Tibial nerve (tissue), 4 donors: ENCODE measurements at regions not wholly inside any gene's neighbourhood (a gene's known extent, or its start where the extent isn't known, plus 50 kb on each side); places are given as distances from the start of the nearest gene placed in this dataset.

ENCODE experiments used
- DNase-seq, 2 donors: peaks; one replicate each; pipeline ENCODE4 v3.0.0-alpha.2; 2019; ENCODE audit warnings: low spot score in 2 of 2
- H3K27ac ChIP-seq, 4 donors: fragments of 200-600 bp; sonication (generic) in 3 of 4; one replicate each; pipeline ENCODE4 v1.5.1; 2017 to 2019; ENCODE audit warnings: mild to moderate bottlenecking in 1 of 4
- H3K27me3 ChIP-seq, 2 donors: fragments of 200-600 bp; sonication (generic) in 1 of 2; one replicate each; pipeline versions ENCODE4 v1.5.1 to v1.6.0; 2017 to 2019
- H3K36me3 ChIP-seq, 3 donors: fragments of 200-600 bp; sonication (generic); one replicate each; pipeline ENCODE4 v1.5.1; 2018 to 2019
- H3K4me1 ChIP-seq, 4 donors: fragments of 200-600 bp; sonication (generic) in 3 of 4; one replicate each; pipeline ENCODE4 v1.5.1; 2017 to 2019
- H3K4me3 ChIP-seq, 4 donors: fragments of 200-600 bp; sonication (generic) in 3 of 4; one replicate each; pipeline ENCODE4 v1.5.1; 2017 to 2019; ENCODE audit warnings: mild to moderate bottlenecking in 1 of 4, moderate library complexity in 1 of 4
- H3K9me3 ChIP-seq, 4 donors: fragments of 200-600 bp; sonication (generic) in 3 of 4; one replicate each; pipeline ENCODE4 v1.5.1; 2017 to 2019
- EP300 ChIP-seq, 2 donors: sonication (generic); formaldehyde crosslinking; IDR thresholded peaks; one replicate each; pipeline ENCODE4 v1.6.1; 2017; ENCODE audit warnings: antibody characterized with exemption in 2 of 2, mild to moderate bottlenecking in 1 of 2
- POLR2A ChIP-seq, 2 donors: fragments of 450-650 bp; IDR thresholded peaks; one replicate each; pipeline ENCODE4 v1.6.1; 2017; ENCODE audit warnings: antibody characterized with exemption in 2 of 2, mild to moderate bottlenecking in 2 of 2, moderate library complexity in 2 of 2
- WGBS, 2 donors: methylation state at CpG; one replicate each; pipeline ENCODE4 v1.1.5; 2018; 5-methylcytosine and 5-hydroxymethylcytosine counted together
- TF ChIP-seq, protein P1 (sequence below), 5 experiments: fragments of 200-600 bp in 3 of 5; fragments of 450-650 bp in 2 of 5; sonication (generic) in 3 of 5; IDR thresholded peaks; one replicate each; pipeline ENCODE4 v1.5.1; 2016 to 2019; ENCODE audit warnings: antibody characterized with exemption in 5 of 5, mild to moderate bottlenecking in 3 of 5, moderate library complexity in 2 of 5

DNA sequence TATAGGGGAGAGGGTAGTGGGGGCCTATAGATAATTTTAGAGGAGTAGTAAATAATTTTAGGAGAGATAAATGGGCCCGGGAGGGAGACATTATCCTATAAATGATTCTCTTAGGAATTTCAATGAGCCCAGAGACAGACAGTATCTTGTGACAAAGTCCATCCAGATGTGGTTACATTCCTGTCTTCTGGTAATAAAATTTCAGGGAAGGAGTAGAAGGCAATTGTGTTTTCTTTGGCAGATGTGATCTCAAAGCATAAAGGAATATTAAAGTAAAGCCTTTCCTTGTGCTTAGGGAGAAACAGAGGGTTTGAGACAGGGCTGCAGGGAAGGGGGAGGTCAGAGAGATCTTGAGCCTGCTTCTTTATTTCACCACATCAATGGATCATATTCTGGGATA, 979.8 kb upstream of the GJE1 start:
- H3K27me3 ChIP-seq: no peaks in the 10 kb centered on the region
- H3K27ac ChIP-seq: peak overlapping the region in 1 of 4 donors; percentile 11
- no peaks in the 10 kb centered on the region for H3K36me3 ChIP-seq
- 29 to 35% methylated on average over 1 of the region's 1 CpG for WGBS, 2 donors
- H3K4me1 ChIP-seq: peaks cover 0 to 8% (median 0%) of the 10 kb centered on the region in 4 donors
- H3K9me3 ChIP-seq: peaks cover 0 to 2% (median 0%) of the 10 kb centered on the region in 4 donors
- TF ChIP-seq, protein P1, sequence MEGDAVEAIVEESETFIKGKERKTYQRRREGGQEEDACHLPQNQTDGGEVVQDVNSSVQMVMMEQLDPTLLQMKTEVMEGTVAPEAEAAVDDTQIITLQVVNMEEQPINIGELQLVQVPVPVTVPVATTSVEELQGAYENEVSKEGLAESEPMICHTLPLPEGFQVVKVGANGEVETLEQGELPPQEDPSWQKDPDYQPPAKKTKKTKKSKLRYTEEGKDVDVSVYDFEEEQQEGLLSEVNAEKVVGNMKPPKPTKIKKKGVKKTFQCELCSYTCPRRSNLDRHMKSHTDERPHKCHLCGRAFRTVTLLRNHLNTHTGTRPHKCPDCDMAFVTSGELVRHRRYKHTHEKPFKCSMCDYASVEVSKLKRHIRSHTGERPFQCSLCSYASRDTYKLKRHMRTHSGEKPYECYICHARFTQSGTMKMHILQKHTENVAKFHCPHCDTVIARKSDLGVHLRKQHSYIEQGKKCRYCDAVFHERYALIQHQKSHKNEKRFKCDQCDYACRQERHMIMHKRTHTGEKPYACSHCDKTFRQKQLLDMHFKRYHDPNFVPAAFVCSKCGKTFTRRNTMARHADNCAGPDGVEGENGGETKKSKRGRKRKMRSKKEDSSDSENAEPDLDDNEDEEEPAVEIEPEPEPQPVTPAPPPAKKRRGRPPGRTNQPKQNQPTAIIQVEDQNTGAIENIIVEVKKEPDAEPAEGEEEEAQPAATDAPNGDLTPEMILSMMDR (IDR thresholded peaks at IDR 0.05): no peak
- no peak for TF ChIP-seq POLR2A (IDR thresholded peaks at IDR 0.05)
- no peak for TF ChIP-seq EP300 (IDR thresholded peaks at IDR 0.05)
- DNase-seq: no peak
- no peak overlapping the region for H3K4me3 ChIP-seq

- Histone ChIP-seq H3K4me1 (peaks cover 0 to 8% (median 0%) of the 10 kb centered on the region in 4 donors), H3K36me3 (no peaks in the 10 kb centered on the region), H3K27me3 (no peaks in the 10 kb centered on the region), H3K9me3 (peaks cover 0 to 2% (median 0%) of the 10 kb centered on the region in 4 donors), H3K27ac (no peak overlapping the region), H3K4me3 (no peak overlapping the region)
- no peak for TF ChIP-seq POLR2A (IDR thresholded peaks at IDR 0.05)
- TF ChIP-seq, protein P1 (IDR thresholded peaks at IDR 0.05): no peak
- TF ChIP-seq EP300 (IDR thresholded peaks at IDR 0.05): no peak
- no peak for DNase-seq
- 82 to 84% methylated on average over 3 of the region's 3 CpGs for WGBS, 2 donors
These were observed 980.9 kb upstream of the GJE1 start for GRCh38 chr6:141151710-141152417.

GRCh38 chr6:141141870-141142269, 990.9 kb upstream of the GJE1 start:
- DNase-seq: no peak
- H3K4me3 ChIP-seq: no peak overlapping the region
- 43 to 57% methylated on average over 2 of the region's 2 CpGs for WGBS, 2 donors
- TF ChIP-seq POLR2A (IDR thresholded peaks at IDR 0.05) (no peak), EP300 (IDR thresholded peaks at IDR 0.05) (no peak)
- TF ChIP-seq, protein P1 (IDR thresholded peaks at IDR 0.05): no peak
- H3K27me3 ChIP-seq: no peaks in the 10 kb centered on the region
- no peaks in the 10 kb centered on the region for H3K36me3 ChIP-seq
- H3K9me3 ChIP-seq: no peaks in the 10 kb centered on the region
- peaks cover 0 to 15% (median 0%) of the 10 kb centered on the region in 4 donors for H3K4me1 ChIP-seq
- H3K27ac ChIP-seq: no peak overlapping the region

DNA sequence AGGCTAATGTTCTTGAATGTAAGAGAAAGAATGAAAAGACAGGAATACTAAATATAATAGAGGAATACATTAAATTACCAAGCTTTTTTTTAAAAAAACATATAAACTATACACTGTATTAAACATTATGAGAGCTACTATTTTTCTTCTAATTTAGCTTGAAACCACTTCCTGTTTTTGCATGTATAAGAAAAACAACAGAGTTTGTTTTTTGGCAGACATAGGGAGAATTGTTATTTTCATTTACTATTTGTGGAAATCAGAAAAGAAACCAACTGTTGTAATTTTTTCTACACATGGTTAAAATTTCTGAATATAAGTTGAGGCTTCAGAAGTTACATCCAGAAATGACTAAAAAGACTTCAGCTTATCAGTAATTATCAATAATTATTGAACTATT, 991.8 kb upstream of the GJE1 start:
- Histone ChIP-seq H3K4me3 (no peak overlapping the region), H3K9me3 (no peaks in the 10 kb centered on the region), H3K4me1 (peaks cover 0 to 15% (median 0%) of the 10 kb centered on the region in 4 donors), H3K27ac (no peak overlapping the region), H3K27me3 (no peaks in the 10 kb centered on the region), H3K36me3 (no peaks in the 10 kb centered on the region)
- DNase-seq: no peak
- TF ChIP-seq, protein P1 (IDR thresholded peaks at IDR 0.05): no peak
- TF ChIP-seq POLR2A (IDR thresholded peaks at IDR 0.05) (no peak), EP300 (IDR thresholded peaks at IDR 0.05) (no peak)

DNA sequence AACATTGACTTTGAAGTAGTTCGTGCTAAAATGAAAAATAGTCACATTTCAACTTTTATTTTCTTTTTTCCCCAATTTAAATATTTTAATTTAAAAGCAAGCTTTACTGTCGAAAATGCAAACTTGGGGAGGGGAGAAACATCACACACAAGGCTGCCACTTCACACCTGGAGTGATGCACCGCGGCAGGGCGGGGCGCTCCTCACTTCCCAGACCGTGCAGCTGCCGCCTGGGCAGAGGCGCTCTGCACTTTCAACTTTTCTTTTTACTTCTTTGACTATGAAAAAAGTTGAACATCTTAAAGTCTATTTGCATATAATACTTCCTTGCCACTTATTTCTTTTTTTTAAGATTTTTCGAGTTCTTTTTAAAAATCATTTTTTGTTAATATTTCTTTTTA, 993.3 kb upstream of the GJE1 start:
- Histone ChIP-seq H3K4me1 (peaks cover 0 to 15% (median 0%) of the 10 kb centered on the region in 4 donors), H3K27me3 (no peaks in the 10 kb centered on the region)
- 96 to 97% methylated on average over 10 of the region's 10 CpGs for WGBS, 2 donors

More for the DNA sequence above, 993.3 kb upstream of the GJE1 start:
- TF ChIP-seq, protein P1 (IDR thresholded peaks at IDR 0.05): no peak
- no peak for TF ChIP-seq EP300 (IDR thresholded peaks at IDR 0.05)
- no peak for TF ChIP-seq POLR2A (IDR thresholded peaks at IDR 0.05)
- no peaks in the 10 kb centered on the region for H3K9me3 ChIP-seq
- DNase-seq: no peak
- no peak overlapping the region for H3K4me3 ChIP-seq
- no peaks in the 10 kb centered on the region for H3K36me3 ChIP-seq
- H3K27ac ChIP-seq: no peak overlapping the region
